ENCODE measurements at regions not wholly inside any gene's neighbourhood (a gene's known extent, or its start where the extent isn't known, plus 50 kb on each side); places are given as distances from the start of the nearest gene placed in this dataset.

- Histone ChIP-seq H3K4me3 (ENCODE audit: low read depth in 1 of 3, low read length in 3 of 3) (no peak overlapping the region), H3K36me3 (ENCODE audit: control insufficient read depth in 4 of 4, insufficient read depth in 3 of 4, low read depth in 1 of 4, low read length in 3 of 4) (no peaks in the 10 kb centered on the region), H3K4me1 (ENCODE audit: control insufficient read depth in 4 of 4, insufficient read depth in 4 of 4, low read length in 3 of 4) (no peaks in the 10 kb centered on the region), H3K9ac (ENCODE audit: low read depth in 1 of 2, low read length in 2 of 2) (no peak overlapping the region), H3K27me3 (ENCODE audit: control insufficient read depth in 4 of 4, insufficient read depth in 4 of 4, low read length in 3 of 4) (peaks cover 0 to 3% (median 0%) of the 10 kb centered on the region in 4 donors), H3K9me3 (ENCODE audit: control insufficient read depth in 4 of 4, low read length in 3 of 4) (no peaks in the 10 kb centered on the region), H3K27ac (ENCODE audit: low read depth in 1 of 2, low read length in 2 of 2) (no peak overlapping the region)
- no peak for DNase-seq (ENCODE audit: low spot score)
- WGBS, result 85% methylated on average over 2 of the region's 2 CpGs
- TF ChIP-seq MAX (IDR thresholded peaks at IDR 0.05) (no peak), JUND (IDR thresholded peaks at IDR 0.05) (no peak), ZBTB33 (IDR thresholded peaks at IDR 0.05) (no peak), TAF1 (conservative IDR thresholded peaks at IDR 0.05) (no peak), FOXA1 (IDR thresholded peaks at IDR 0.05) (no peak), SP1 (IDR thresholded peaks at IDR 0.05) (no peak), RXRA (IDR thresholded peaks at IDR 0.05) (no peak), GABPA (IDR thresholded peaks at IDR 0.05 in 1 of 2, conservative IDR thresholded peaks at IDR 0.05 in 1 of 2) (no peak), REST (IDR thresholded peaks at IDR 0.05) (no peak), HNF4A (conservative IDR thresholded peaks at IDR 0.05) (no peak), CTCF (IDR thresholded peaks at IDR 0.05; ENCODE audit: low read depth, low read length, missing input control) (no peak), YY1 (IDR thresholded peaks at IDR 0.05) (no peak), ATF3 (IDR thresholded peaks at IDR 0.05) (no peak), NR2F2 (IDR thresholded peaks at IDR 0.05) (no peak), EGR1 (IDR thresholded peaks at IDR 0.05; ENCODE audit: low read depth in 2 of 2) (no peak)
Observed at GRCh38 chr10:52574697-52575096, 197.9 kb downstream of the MBL2 start.

- Histone ChIP-seq H3K27ac (ENCODE audit: low read depth in 1 of 2, low read length in 2 of 2) (no peak overlapping the region), H3K9ac (ENCODE audit: low read depth in 1 of 2, low read length in 2 of 2) (no peak overlapping the region), H3K27me3 (ENCODE audit: control insufficient read depth in 4 of 4, insufficient read depth in 4 of 4, low read length in 3 of 4) (peaks cover 0 to 3% (median 0%) of the 10 kb centered on the region in 4 donors), H3K4me3 (ENCODE audit: low read depth in 1 of 3, low read length in 3 of 3) (no peak overlapping the region), H3K4me1 (ENCODE audit: control insufficient read depth in 4 of 4, insufficient read depth in 4 of 4, low read length in 3 of 4) (no peaks in the 10 kb centered on the region), H3K9me3 (ENCODE audit: control insufficient read depth in 4 of 4, low read length in 3 of 4) (no peaks in the 10 kb centered on the region), H3K36me3 (ENCODE audit: control insufficient read depth in 4 of 4, insufficient read depth in 3 of 4, low read depth in 1 of 4, low read length in 3 of 4) (no peaks in the 10 kb centered on the region)
- no peak for DNase-seq (ENCODE audit: low spot score)
- WGBS, result 71% methylated on average over 2 of the region's 2 CpGs
- TF ChIP-seq TAF1 (conservative IDR thresholded peaks at IDR 0.05), result no peak
- TF ChIP-seq ATF3 (IDR thresholded peaks at IDR 0.05), result no peak
- no peak for TF ChIP-seq NR2F2 (IDR thresholded peaks at IDR 0.05)
- TF ChIP-seq SP1 (IDR thresholded peaks at IDR 0.05), result no peak
- TF ChIP-seq RXRA (IDR thresholded peaks at IDR 0.05), result no peak
- TF ChIP-seq MAX (IDR thresholded peaks at IDR 0.05), result no peak
Observed at GRCh38 chr10:52577047-52577446, 195.5 kb downstream of the MBL2 start.
